T-cell (primary cell): ENCODE measurements at regions not wholly inside any gene's neighbourhood (a gene's known extent, or its start where the extent isn't known, plus 50 kb on each side); places are given as distances from the start of the nearest gene placed in this dataset.
"Not testable (repeated sequence)": the region's sequence is repeated elsewhere in the genome, so short reads cannot be mapped to it uniquely, and the experiment has no call there.

Source experiments
- ATAC-seq, 4 experiments: fragments of 200-7000 bp in 3 of 4; fragments of 150-1000 bp in 1 of 4; cut with Tn5 transposase; replicated peaks in 1 of 4; 1 replicate in 3 of 4; 2 replicates in 1 of 4; pipeline ENCODE4 v1.10.0; 2021; ENCODE audit warnings: moderate library complexity in 3 of 4, mild to moderate bottlenecking in 2 of 4, moderate number of reproducible peaks in 1 of 4
- CTCF ChIA-PET, 2 donors: fragments of 300-600 bp; sonication (Branson Sonifier 250); formaldehyde crosslinking; loops; one replicate each; lab custom pipeline; 2022; ENCODE audit warnings: antibody characterized with exemption in 2 of 2; lab: Charles Lee
- POLR2A ChIA-PET, 2 donors: fragments of 300-600 bp; sonication (Branson Sonifier 250); formaldehyde crosslinking; loops; one replicate each; lab custom pipeline; 2022; ENCODE audit warnings: antibody characterized with exemption in 2 of 2; lab: Charles Lee
- DNase-seq, 35 experiments: peaks; one replicate each; pipeline versions ENCODE4 v3.0.0 to v3.0.0-alpha.2; 2013 to 2023
- H3K27ac ChIP-seq: one replicate; pipeline ENCODE4 v1.5.1; 2013; ENCODE audit warnings: low read length
- H3K27me3 ChIP-seq, 2 experiments: replicated peaks in 1 of 2; 1 replicate in 1 of 2; 2 replicates in 1 of 2; pipeline versions ENCODE4 v1.6.1 to v1.7.0; 2013; ENCODE audit warnings: low read length in 1 of 2, mixed read lengths in 1 of 2; ENCODE audit not compliant: control insufficient read depth in 2 of 2, insufficient read depth in 2 of 2; ENCODE audit errors: extremely low read depth in 1 of 2
- H3K36me3 ChIP-seq, 2 donors: 1 replicate in 1 of 2; 2 replicates in 1 of 2; pipeline versions ENCODE4 v1.6.1 to v1.7.0; 2013; ENCODE audit warnings: low read length in 1 of 2; ENCODE audit not compliant: control insufficient read depth in 2 of 2, insufficient read depth in 1 of 2; ENCODE audit errors: extremely low read depth in 1 of 2
- H3K4me1 ChIP-seq, 2 experiments: 1 replicate in 1 of 2; 2 replicates in 1 of 2; pipeline versions ENCODE4 v1.6.1 to v1.7.0; 2013; ENCODE audit warnings: low read length in 2 of 2, mixed read lengths in 1 of 2; ENCODE audit not compliant: insufficient read depth in 2 of 2, control insufficient read depth in 1 of 2; ENCODE audit errors: extremely low read depth in 1 of 2
- H3K4me3 ChIP-seq, 2 donors: 1 replicate in 1 of 2; 2 replicates in 1 of 2; pipeline versions ENCODE4 v1.5.1 to v1.7.0; 2013; ENCODE audit warnings: mild to moderate bottlenecking in 2 of 2, low read length in 1 of 2, moderate library complexity in 1 of 2; ENCODE audit not compliant: control insufficient read depth in 1 of 2; ENCODE audit errors: extremely low read depth in 1 of 2
- H3K9me3 ChIP-seq: 2 replicates; pipeline ENCODE4 v1.7.0; 2013
- H3K27ac Mint-ChIP-seq, 2 donors: one replicate each; pipeline ENCODE4 v1.8.0; 2020 to 2021; ENCODE audit warnings: mild to moderate bottlenecking in 2 of 2, mixed read lengths in 2 of 2
- H3K27me3 Mint-ChIP-seq, 2 donors: one replicate each; pipeline ENCODE4 v1.8.0; 2021 to 2022; ENCODE audit warnings: mixed read lengths in 2 of 2
- H3K36me3 Mint-ChIP-seq: one replicate; pipeline ENCODE4 v1.8.0; 2021; ENCODE audit warnings: mixed read lengths
- H3K4me1 Mint-ChIP-seq, 3 donors: one replicate each; pipeline ENCODE4 v1.8.0; 2020 to 2022; ENCODE audit warnings: mixed read lengths in 3 of 3, mild to moderate bottlenecking in 1 of 3
- H3K4me3 Mint-ChIP-seq, 3 donors: one replicate each; pipeline ENCODE4 v1.8.0; 2020 to 2022; ENCODE audit warnings: mild to moderate bottlenecking in 3 of 3, mixed read lengths in 3 of 3, moderate library complexity in 3 of 3
- H3K9me3 Mint-ChIP-seq, 3 donors: one replicate each; pipeline ENCODE4 v1.8.0; 2020 to 2022; ENCODE audit warnings: mixed read lengths in 3 of 3
- WGBS: methylation state at CpG from one replicate; pipeline ENCODE4 v1.1.5; 2013; ENCODE audit warnings: missing lambda C conversion rate; ENCODE audit not compliant: insufficient coverage; 5-methylcytosine and 5-hydroxymethylcytosine counted together

DNA sequence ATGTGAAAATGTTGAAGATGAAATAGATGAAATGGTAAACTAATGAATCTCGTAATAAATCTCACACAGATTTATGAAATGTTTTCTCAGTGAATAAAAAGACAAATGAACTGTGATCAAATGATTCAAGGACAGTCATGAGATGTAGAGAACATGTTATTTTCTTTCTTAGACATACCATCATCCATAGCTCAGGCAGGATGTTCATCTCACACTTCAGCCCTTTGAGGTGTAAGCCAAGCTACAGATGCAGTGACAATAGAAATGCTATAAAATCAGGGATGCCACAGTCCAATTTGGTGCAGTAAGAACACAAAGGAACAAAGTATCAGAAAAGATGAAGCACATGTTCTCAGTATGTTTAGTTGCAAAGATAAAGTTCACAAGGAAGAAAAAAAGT, 242.7 kb upstream of the KRR1 start:
- ChIA-PET POLR2A (no interaction called here), CTCF (interaction anchor here in 1 of 2 donors (0.7 kb wide), 1 partner anchor 112 kb away, joined by 3 read pairs; no protein-coding TSS in a partner anchor)
- Mint-ChIP-seq H3K27ac (no peak overlapping the region), H3K4me1 (peaks cover 0 to 13% (median 9%) of the 10 kb centered on the region in 3 donors), H3K4me3 (no peak overlapping the region), H3K9me3 (no peaks in the 10 kb centered on the region), H3K27me3 (peaks cover 0 to 3% of the 10 kb centered on the region in 2 donors), H3K36me3 (no peaks in the 10 kb centered on the region)
- no peak overlapping the region for H3K27ac ChIP-seq
- no peak for DNase-seq
- no peak for ATAC-seq
- H3K4me3 ChIP-seq, result no peak overlapping the region
- no peaks in the 10 kb centered on the region for H3K27me3 ChIP-seq
- no peaks in the 10 kb centered on the region for H3K36me3 ChIP-seq
- no peaks in the 10 kb centered on the region for H3K4me1 ChIP-seq
- no CpG with 5 or more reads among the region's 1 CpG for WGBS
- no peaks in the 10 kb centered on the region for H3K9me3 ChIP-seq

DNA sequence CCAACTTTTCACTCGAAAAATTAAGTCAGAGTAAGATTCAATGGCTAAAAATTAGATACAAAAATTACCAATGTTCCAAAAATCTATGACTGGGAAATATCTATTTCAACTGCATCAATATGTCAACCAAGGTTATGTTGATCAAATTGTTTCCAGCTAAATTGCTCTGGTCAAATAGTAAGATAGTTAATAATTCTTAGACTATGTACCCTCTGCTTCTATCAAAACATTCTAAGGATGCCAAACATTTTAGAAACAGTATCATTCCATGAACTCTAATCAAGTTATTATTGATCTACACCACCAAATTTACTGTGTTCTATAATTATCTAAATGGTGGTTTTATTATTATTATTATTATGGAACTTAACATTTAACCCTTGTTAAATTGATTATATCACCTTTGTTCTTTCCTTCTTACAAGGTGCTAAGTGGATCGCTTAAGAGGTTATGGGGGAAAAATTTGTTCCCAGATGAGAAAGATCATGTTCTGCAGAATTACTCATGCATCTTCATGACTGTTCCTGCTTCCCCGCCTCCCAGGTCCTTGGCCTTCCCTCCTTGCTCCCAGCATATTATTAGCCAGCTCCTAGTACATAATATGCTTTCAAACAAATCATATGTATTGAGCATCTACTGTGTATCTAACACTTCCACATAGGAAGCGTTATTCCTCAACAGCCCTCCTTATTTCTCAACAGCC, 240.5 kb upstream of the KRR1 start:
- DNase-seq (no peak), ATAC-seq (no peak)
- no peaks in the 10 kb centered on the region for H3K36me3 Mint-ChIP-seq
- Histone ChIP-seq H3K27ac (no peak overlapping the region), H3K27me3 (no peaks in the 10 kb centered on the region), H3K36me3 (no peaks in the 10 kb centered on the region), H3K4me1 (no peaks in the 10 kb centered on the region), H3K4me3 (no peak overlapping the region), H3K9me3 (no peaks in the 10 kb centered on the region)
- CTCF ChIA-PET, result no interaction called here
- POLR2A ChIA-PET, result interaction anchor here in 1 of 2 donors (0.8 kb wide), 1 partner anchor 65 kb away, joined by 4 read pairs; no protein-coding TSS in a partner anchor
- H3K27me3 Mint-ChIP-seq, result peaks cover 2 to 3% of the 10 kb centered on the region in 2 donors
- peaks cover 0 to 13% (median 9%) of the 10 kb centered on the region in 3 donors for H3K4me1 Mint-ChIP-seq
- H3K4me3 Mint-ChIP-seq, result no peak overlapping the region
- no peaks in the 10 kb centered on the region for H3K9me3 Mint-ChIP-seq
- H3K27ac Mint-ChIP-seq, result no peak overlapping the region
- 75% methylated on average over 1 of the region's 4 CpGs for WGBS

DNA sequence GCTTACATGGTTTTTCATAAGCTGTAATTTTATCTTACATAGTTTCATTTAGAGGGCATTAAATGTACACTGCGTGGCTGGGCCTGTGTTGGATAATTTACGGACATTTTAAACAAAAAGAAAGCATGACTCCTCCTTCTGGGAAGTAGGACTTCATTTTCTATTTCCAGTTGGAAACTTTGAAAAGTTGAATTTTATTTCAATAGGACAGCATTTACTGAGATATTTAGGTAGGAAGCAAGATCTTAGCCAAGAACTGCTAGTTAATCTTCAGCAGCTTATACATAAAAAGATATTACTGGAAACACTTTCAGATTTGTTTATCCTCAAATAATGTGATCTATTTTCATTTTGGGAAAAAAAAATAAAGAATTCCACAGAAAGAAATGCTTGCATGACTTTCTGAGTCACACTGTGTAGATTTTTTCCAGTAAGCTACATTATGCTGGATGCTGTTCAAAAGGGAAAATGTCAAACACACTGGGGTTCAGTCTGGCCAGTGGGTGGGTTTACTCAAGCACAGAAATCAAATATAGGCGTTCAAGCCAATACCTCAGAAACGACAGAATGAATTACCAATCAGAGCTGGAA, 239.4 kb upstream of the KRR1 start:
- no peaks in the 10 kb centered on the region for H3K9me3 Mint-ChIP-seq
- no peak overlapping the region for H3K4me3 ChIP-seq
- no peaks in the 10 kb centered on the region for H3K36me3 ChIP-seq
- no peaks in the 10 kb centered on the region for H3K27me3 ChIP-seq
- no peak overlapping the region for H3K27ac Mint-ChIP-seq
- no peaks in the 10 kb centered on the region for H3K36me3 Mint-ChIP-seq
- DNase-seq (no peak), ATAC-seq (no peak)
- no CpG with 5 or more reads among the region's 4 CpGs for WGBS
- peaks cover 1 to 3% of the 10 kb centered on the region in 2 donors for H3K27me3 Mint-ChIP-seq
- H3K9me3 ChIP-seq, result no peaks in the 10 kb centered on the region
- CTCF ChIA-PET, result no interaction called here
- peaks cover 0 to 13% (median 9%) of the 10 kb centered on the region in 3 donors for H3K4me1 Mint-ChIP-seq
- no peak overlapping the region for H3K27ac ChIP-seq
- no peak overlapping the region for H3K4me3 Mint-ChIP-seq
- POLR2A ChIA-PET, result interaction anchor here in 1 of 2 donors (0.8 kb wide), 1 partner anchor 66 kb away, joined by 4 read pairs; no protein-coding TSS in a partner anchor
- H3K4me1 ChIP-seq, result no peaks in the 10 kb centered on the region

DNA sequence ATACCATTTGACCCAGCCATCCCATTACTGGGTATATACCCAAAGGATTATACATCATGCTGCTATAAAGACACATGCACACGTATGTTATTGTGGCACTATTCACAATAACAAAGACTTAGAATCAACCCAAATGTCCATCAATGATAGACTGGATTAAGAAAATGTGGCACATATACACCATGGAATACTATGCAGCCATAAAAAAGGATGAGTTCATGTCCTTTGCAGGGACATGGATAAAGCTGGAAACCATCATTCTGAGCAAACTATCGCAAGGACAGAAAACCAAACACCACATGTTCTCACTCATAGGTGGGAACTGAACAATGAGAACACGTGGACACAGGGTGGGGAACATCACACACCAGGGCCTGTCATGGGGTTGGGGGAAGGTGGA, 237.6 kb upstream of the KRR1 start:
- H3K4me3 Mint-ChIP-seq, CTCF ChIA-PET, H3K27ac ChIP-seq, DNase-seq, H3K4me3 ChIP-seq, H3K27me3 ChIP-seq, H3K9me3 Mint-ChIP-seq, H3K36me3 Mint-ChIP-seq, ATAC-seq, H3K27ac Mint-ChIP-seq, H3K9me3 ChIP-seq, H3K4me1 Mint-ChIP-seq, H3K4me1 ChIP-seq, POLR2A ChIA-PET, H3K36me3 ChIP-seq, H3K27me3 Mint-ChIP-seq: not testable (repeated sequence)
- no CpG with 5 or more reads among the region's 3 CpGs for WGBS

DNA sequence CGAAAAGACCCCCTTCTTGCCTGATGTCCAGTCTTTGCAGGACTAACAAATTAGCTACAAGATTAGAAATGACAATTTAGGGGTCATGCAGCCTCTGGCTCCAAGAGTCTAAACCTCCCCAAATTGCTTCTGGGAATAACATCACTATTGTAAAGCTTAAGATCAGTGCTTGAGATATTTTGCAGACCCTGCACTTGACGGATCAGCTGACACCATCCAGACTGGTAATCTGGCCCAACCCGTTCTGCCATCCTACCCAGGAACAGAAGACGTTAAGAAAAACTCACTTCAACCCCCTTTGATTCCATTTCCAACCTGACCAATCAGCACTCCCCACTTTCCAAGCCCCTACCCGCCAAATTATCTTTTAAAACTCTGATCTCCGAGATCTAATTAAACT, 236.7 kb upstream of the KRR1 start:
- H3K36me3 ChIP-seq, result no peaks in the 10 kb centered on the region
- POLR2A ChIA-PET, result no interaction called here
- H3K27me3 ChIP-seq, result no peaks in the 10 kb centered on the region
- ATAC-seq (no peak), DNase-seq (no peak)
- CTCF ChIA-PET, result no interaction called here
- 68% methylated on average over 4 of the region's 6 CpGs for WGBS
- H3K4me1 Mint-ChIP-seq, result no peaks in the 10 kb centered on the region
- no peaks in the 10 kb centered on the region for H3K9me3 ChIP-seq
- H3K9me3 Mint-ChIP-seq, result no peaks in the 10 kb centered on the region
- peaks cover 7 to 8% of the 10 kb centered on the region in 2 donors for H3K27me3 Mint-ChIP-seq
- H3K27ac Mint-ChIP-seq, result no peak overlapping the region
- no peak overlapping the region for H3K27ac ChIP-seq
- no peak overlapping the region for H3K4me3 Mint-ChIP-seq
- H3K4me1 ChIP-seq, result no peaks in the 10 kb centered on the region
- no peak overlapping the region for H3K4me3 ChIP-seq
- no peaks in the 10 kb centered on the region for H3K36me3 Mint-ChIP-seq

DNA sequence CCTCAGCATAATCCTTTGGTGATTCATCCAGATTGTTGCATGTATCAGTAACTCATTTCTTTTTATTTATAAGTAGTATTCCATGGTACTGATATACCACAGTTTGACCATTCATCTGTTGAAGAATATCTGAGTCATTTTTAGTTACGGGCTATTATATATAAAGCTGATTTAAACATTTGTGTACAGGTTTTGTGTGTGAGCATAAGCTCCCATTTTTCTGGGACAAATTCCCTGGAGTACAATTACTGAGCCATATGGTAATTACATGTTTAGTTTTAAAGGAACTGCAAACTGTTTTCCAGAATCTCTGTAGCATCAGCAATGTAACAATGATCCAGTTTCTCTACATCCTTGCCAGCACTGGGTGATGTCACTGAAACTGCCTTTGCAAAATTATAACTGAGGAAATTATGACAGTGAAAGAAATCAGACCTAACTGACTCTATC, 236.2 kb upstream of the KRR1 start:
- Mint-ChIP-seq H3K27me3 (peaks cover 8 to 11% of the 10 kb centered on the region in 2 donors), H3K27ac (no peak overlapping the region), H3K9me3 (no peaks in the 10 kb centered on the region), H3K4me1 (no peaks in the 10 kb centered on the region), H3K4me3 (no peak overlapping the region), H3K36me3 (no peaks in the 10 kb centered on the region)
- no peaks in the 10 kb centered on the region for H3K4me1 ChIP-seq
- H3K9me3 ChIP-seq, result no peaks in the 10 kb centered on the region
- ChIA-PET CTCF (no interaction called here), POLR2A (no interaction called here)
- ATAC-seq, result no peak
- H3K27ac ChIP-seq, result no peak overlapping the region
- DNase-seq, result no peak
- H3K27me3 ChIP-seq, result no peaks in the 10 kb centered on the region
- H3K36me3 ChIP-seq, result no peaks in the 10 kb centered on the region
- no peak overlapping the region for H3K4me3 ChIP-seq
- no CpG with 5 or more reads among the region's 1 CpG for WGBS
